GM23248 (cell line): ENCODE measurements at regions not wholly inside any gene's neighbourhood (a gene's known extent, or its start where the extent isn't known, plus 50 kb on each side); places are given as distances from the start of the nearest gene placed in this dataset.

Experiments
- DNase-seq: peaks from one replicate; pipeline ENCODE4 v3.0.0-alpha.2; 2015
- H2AFZ ChIP-seq: fragments of 200-600 bp; sonication (generic); 2 replicates; pipeline ENCODE4 v1.6.1; 2016; ENCODE audit warnings: antibody characterized with exemption
- H3F3A ChIP-seq: fragments of 200-600 bp; sonication (generic); 2 replicates; pipeline ENCODE4 v1.6.1; 2016; ENCODE audit warnings: mild to moderate bottlenecking, antibody characterized with exemption, mixed run types; ENCODE audit not compliant: insufficient read depth
- H3K27ac ChIP-seq: fragments of 200-600 bp; sonication (generic); 2 replicates; pipeline ENCODE4 v1.5.1; 2016; ENCODE audit warnings: mild to moderate bottlenecking
- H3K27me3 ChIP-seq: fragments of 200-600 bp; sonication (generic); replicated peaks from 2 replicates; pipeline ENCODE4 v1.6.1; 2016; ENCODE audit warnings: mild to moderate bottlenecking; ENCODE audit not compliant: insufficient read depth
- H3K36me3 ChIP-seq: fragments of 200-600 bp; sonication (generic); 2 replicates; pipeline ENCODE4 v1.6.1; 2016; ENCODE audit warnings: low read depth, mild to moderate bottlenecking
- H3K4me1 ChIP-seq: fragments of 200-600 bp; sonication (generic); 2 replicates; pipeline ENCODE4 v1.6.1; 2016; ENCODE audit warnings: mild to moderate bottlenecking; ENCODE audit not compliant: insufficient read depth
- H3K4me2 ChIP-seq: fragments of 200-600 bp; sonication (generic); one replicate; pipeline ENCODE4 v1.6.1; 2016; ENCODE audit warnings: mild to moderate bottlenecking; ENCODE audit not compliant: unreplicated experiment
- H3K4me3 ChIP-seq: fragments of 200-600 bp; sonication (generic); 2 replicates; pipeline ENCODE4 v1.5.1; 2016; ENCODE audit warnings: mild to moderate bottlenecking
- H3K79me2 ChIP-seq: fragments of 200-600 bp; sonication (generic); 2 replicates; pipeline ENCODE4 v1.6.1; 2016; ENCODE audit warnings: mild to moderate bottlenecking; ENCODE audit not compliant: insufficient read depth
- H3K9ac ChIP-seq: fragments of 200-600 bp; sonication (generic); 2 replicates; pipeline ENCODE4 v1.6.1; 2016; ENCODE audit warnings: mild to moderate bottlenecking
- H3K9me2 ChIP-seq: fragments of 200-600 bp; sonication (generic); 2 replicates; pipeline ENCODE4 v1.6.1; 2016; ENCODE audit warnings: mixed run types, mild to moderate bottlenecking, moderate library complexity; ENCODE audit not compliant: insufficient read depth
- H3K9me3 ChIP-seq: fragments of 200-600 bp; sonication (generic); one replicate; pipeline ENCODE4 v1.6.1; 2017; ENCODE audit warnings: low read depth
- H4K20me1 ChIP-seq: fragments of 200-600 bp; sonication (generic); 2 replicates; pipeline ENCODE4 v1.6.0; 2016; ENCODE audit not compliant: insufficient read depth
- EZH2 ChIP-seq: fragments of 200-600 bp; sonication (generic); IDR thresholded peaks from 2 replicates; pipeline ENCODE4 v1.6.1; 2018; ENCODE audit warnings: antibody characterized with exemption, mild to moderate bottlenecking; ENCODE audit not compliant: insufficient read depth, poor library complexity, severe bottlenecking
- EZH2phosphoT487 ChIP-seq: fragments of 200-600 bp; sonication (generic); IDR thresholded peaks from 2 replicates; pipeline ENCODE4 v1.6.1; 2018; ENCODE audit warnings: antibody characterized with exemption, moderate library complexity, mild to moderate bottlenecking, low read depth; ENCODE audit not compliant: insufficient read depth
- WGBS, 2 experiments: methylation state at CpG; one replicate each; pipeline ENCODE4 v1.1.6; 2015 to 2017; ENCODE audit warnings: low lambda C conversion rate in 2 of 2, low coverage in 1 of 2; ENCODE audit errors: missing lambda C conversion rate in 2 of 2; 5-methylcytosine and 5-hydroxymethylcytosine counted together
- in situ Hi-C: fragments of 300-500 bp; cut with MboI; formaldehyde crosslinking; loops from 2 replicates; pipeline ENCODE4 v1.15.0; 2020

DNA sequence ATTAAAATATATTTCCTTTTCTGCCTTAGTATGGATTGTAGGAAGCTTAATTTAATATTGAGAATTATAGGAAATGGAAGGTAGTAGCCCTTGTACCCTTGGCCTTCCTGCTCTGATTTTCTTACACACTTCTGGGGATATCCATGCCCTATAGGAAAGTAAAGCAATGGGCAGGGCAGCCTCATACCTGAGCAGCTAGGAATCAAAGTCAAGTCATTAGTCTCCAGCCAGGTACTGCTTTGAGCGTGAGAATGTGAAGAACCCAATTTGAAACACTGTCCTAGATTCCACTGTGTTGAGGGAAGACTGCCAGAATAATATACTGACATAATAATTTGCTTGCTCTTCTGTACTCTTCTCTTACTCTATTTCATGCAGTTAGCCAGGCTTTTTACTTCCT, 51.0 kb upstream of the L3MBTL3 start:
- no peak overlapping the region for H3K4me2 ChIP-seq
- no peaks in the 10 kb centered on the region for H3F3A ChIP-seq
- H2AFZ ChIP-seq, result no peak overlapping the region
- H3K79me2 ChIP-seq, result no peaks in the 10 kb centered on the region
- in situ Hi-C loops, result no loop called here
- H3K9me2 ChIP-seq, result no peaks in the 10 kb centered on the region
- H3K9ac ChIP-seq, result no peak overlapping the region
- 70 to 76% methylated on average over 1 of the region's 1 CpG for WGBS, 2 experiments
- DNase-seq, result no peak
- no peaks in the 10 kb centered on the region for H4K20me1 ChIP-seq
- no peaks in the 10 kb centered on the region for H3K4me1 ChIP-seq
- H3K9me3 ChIP-seq, result no peaks in the 10 kb centered on the region
- H3K4me3 ChIP-seq, result no peak overlapping the region
- H3K27ac ChIP-seq, result no peak overlapping the region
- TF ChIP-seq EZH2 (no peak), EZH2phosphoT487 (no peak)
- no peaks in the 10 kb centered on the region for H3K36me3 ChIP-seq
- peaks cover 19% of the 10 kb centered on the region; the same call in 1 of the 2 replicates for H3K27me3 ChIP-seq

DNA sequence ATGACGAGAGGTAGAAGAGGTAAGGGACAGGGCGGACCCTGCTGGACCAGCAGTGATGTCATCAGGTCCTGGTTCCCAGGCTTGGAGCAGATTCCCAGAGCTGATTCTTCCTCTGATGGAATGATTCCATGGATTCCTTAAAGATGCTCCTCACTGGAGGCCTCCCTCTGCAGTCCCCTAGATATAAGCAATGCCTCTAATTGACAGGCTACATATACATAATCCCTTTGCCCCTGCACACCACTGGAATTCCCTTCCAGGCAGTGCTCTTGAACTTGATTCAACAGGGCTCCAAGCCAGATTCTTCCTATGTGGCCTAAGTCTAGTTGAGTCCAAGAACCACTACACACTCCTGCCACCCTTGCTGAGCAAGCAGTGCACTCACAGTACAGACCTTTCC, 52.3 kb upstream of the L3MBTL3 start:
- Histone ChIP-seq H3K9me3 (no peaks in the 10 kb centered on the region), H3K27me3 (peaks cover 17% of the 10 kb centered on the region; the same call in 1 of the 2 replicates), H3K9ac (no peak overlapping the region), H3K79me2 (no peaks in the 10 kb centered on the region), H4K20me1 (no peaks in the 10 kb centered on the region), H3F3A (no peaks in the 10 kb centered on the region), H3K36me3 (no peaks in the 10 kb centered on the region), H3K4me1 (no peaks in the 10 kb centered on the region), H3K4me2 (no peak overlapping the region), H2AFZ (no peak overlapping the region), H3K9me2 (no peaks in the 10 kb centered on the region), H3K27ac (no peak overlapping the region), H3K4me3 (no peak overlapping the region)
- DNase-seq, result no peak
- TF ChIP-seq EZH2 (no peak), EZH2phosphoT487 (no peak)
- in situ Hi-C loops, result no loop called here
- WGBS, 2 experiments, result 70 to 82% methylated on average over 2 of the region's 2 CpGs

DNA sequence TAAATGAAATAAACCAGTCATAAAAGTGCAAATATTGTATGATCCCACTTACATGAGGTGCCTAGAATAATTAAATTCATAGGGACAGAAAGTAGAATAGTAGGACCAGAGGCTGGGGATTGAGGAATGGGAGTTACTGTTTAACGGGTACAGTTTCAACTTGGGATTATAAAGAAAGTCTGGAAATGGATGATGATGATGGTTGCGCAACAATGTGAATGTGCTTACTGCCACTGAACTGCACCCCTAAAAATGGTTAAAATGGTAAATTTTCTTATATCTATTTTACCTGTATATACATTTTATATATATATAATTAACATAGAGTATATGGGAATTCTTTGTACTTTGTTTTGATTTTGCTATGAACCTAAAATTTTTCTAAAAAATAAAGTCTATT, 53.3 kb upstream of the L3MBTL3 start:
- Histone ChIP-seq H3K4me1 (no peaks in the 10 kb centered on the region), H3K27me3 (peaks cover 12% of the 10 kb centered on the region; the same call in 1 of the 2 replicates), H3K9ac (no peak overlapping the region), H3K9me2 (no peaks in the 10 kb centered on the region), H3K9me3 (no peaks in the 10 kb centered on the region), H3F3A (no peaks in the 10 kb centered on the region), H3K4me3 (no peak overlapping the region), H3K4me2 (no peak overlapping the region), H4K20me1 (no peaks in the 10 kb centered on the region), H3K36me3 (no peaks in the 10 kb centered on the region), H2AFZ (no peak overlapping the region), H3K27ac (no peak overlapping the region), H3K79me2 (no peaks in the 10 kb centered on the region)
- 91 to 96% methylated on average over 2 of the region's 2 CpGs for WGBS, 2 experiments
- in situ Hi-C loops, result no loop called here
- no peak for DNase-seq
- TF ChIP-seq EZH2phosphoT487 (no peak), EZH2 (no peak)

- Histone ChIP-seq H3K4me3 (no peak overlapping the region), H3K9me2 (no peaks in the 10 kb centered on the region), H3K79me2 (no peaks in the 10 kb centered on the region), H3K9me3 (no peaks in the 10 kb centered on the region), H3F3A (no peaks in the 10 kb centered on the region), H3K36me3 (no peaks in the 10 kb centered on the region), H4K20me1 (no peaks in the 10 kb centered on the region), H3K4me1 (no peaks in the 10 kb centered on the region), H3K9ac (no peak overlapping the region), H3K27me3 (peaks cover 3% of the 10 kb centered on the region; the same call in 1 of the 2 replicates), H2AFZ (no peak overlapping the region), H3K27ac (no peak overlapping the region), H3K4me2 (no peak overlapping the region)
- in situ Hi-C loops, result no loop called here
- no peak for TF ChIP-seq EZH2phosphoT487
- 81 to 84% methylated on average over 16 of the region's 16 CpGs for WGBS, 2 experiments
- no peak for DNase-seq
Measured at GRCh38 chr6:129959358-129959930, 58.9 kb upstream of the L3MBTL3 start.
